ENCODE measurements at regions not wholly inside any gene's neighbourhood (a gene's known extent, or its start where the extent isn't known, plus 50 kb on each side); places are given as distances from the start of the nearest gene placed in this dataset.
"Not testable (repeated sequence)": the region's sequence is repeated elsewhere in the genome, so short reads cannot be mapped to it uniquely, and the experiment has no call there.

DNA sequence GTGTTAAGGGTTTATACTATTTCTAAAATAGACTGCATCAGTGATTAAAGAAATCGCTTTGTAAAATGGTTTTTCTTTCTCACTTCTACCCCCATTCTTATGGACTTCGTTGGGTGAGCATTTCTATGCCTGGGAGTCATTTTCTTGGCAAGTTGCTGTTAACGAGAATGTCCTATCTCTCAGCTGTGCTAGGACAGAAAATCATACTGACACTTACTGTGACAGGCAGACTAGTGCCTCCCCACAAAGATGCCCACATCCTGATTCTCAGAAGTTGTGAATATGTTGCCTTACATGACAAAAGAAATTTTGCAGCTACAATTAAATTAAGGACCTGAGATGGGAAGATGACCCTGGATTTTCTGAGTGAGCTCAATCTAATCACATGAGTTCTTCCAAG, 65.1 kb upstream of the NMUR2 start:
- TF ChIP-seq POLR2A (IDR thresholded peaks at IDR 0.05): no peak
- TF ChIP-seq, protein P1, sequence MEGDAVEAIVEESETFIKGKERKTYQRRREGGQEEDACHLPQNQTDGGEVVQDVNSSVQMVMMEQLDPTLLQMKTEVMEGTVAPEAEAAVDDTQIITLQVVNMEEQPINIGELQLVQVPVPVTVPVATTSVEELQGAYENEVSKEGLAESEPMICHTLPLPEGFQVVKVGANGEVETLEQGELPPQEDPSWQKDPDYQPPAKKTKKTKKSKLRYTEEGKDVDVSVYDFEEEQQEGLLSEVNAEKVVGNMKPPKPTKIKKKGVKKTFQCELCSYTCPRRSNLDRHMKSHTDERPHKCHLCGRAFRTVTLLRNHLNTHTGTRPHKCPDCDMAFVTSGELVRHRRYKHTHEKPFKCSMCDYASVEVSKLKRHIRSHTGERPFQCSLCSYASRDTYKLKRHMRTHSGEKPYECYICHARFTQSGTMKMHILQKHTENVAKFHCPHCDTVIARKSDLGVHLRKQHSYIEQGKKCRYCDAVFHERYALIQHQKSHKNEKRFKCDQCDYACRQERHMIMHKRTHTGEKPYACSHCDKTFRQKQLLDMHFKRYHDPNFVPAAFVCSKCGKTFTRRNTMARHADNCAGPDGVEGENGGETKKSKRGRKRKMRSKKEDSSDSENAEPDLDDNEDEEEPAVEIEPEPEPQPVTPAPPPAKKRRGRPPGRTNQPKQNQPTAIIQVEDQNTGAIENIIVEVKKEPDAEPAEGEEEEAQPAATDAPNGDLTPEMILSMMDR (IDR thresholded peaks at IDR 0.05): no peak
- Histone ChIP-seq H3K36me3 (no peaks in the 10 kb centered on the region), H3K4me3 (no peak overlapping the region), H3K4me1 (no peaks in the 10 kb centered on the region), H3K27ac (no peak overlapping the region), H3K27me3 (no peaks in the 10 kb centered on the region), H3K9me3 (no peaks in the 10 kb centered on the region)
- no peak for DNase-seq

DNA sequence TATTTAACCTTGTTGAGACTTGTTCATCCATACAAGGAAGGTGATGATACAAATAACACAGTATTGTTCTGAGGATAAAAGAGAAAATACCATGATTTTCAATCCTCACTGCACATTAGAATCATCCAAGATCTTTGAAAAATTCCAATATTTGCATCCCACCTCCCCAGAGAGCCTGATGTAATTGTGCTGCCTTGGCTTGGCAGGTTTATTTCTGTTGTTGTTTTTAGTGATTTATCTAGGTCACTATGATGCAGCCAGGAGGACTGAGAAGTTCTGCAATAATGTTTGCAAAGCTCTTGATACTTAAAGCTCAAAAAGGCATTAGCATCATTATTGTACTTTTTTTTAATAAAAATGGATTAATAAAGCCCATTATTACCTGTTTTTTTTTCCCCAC, 67.0 kb upstream of the NMUR2 start:
- H3K27ac ChIP-seq: no peak overlapping the region
- H3K4me3 ChIP-seq: no peak overlapping the region
- DNase-seq: no peak
- no peaks in the 10 kb centered on the region for H3K36me3 ChIP-seq
- TF ChIP-seq, protein P1 (IDR thresholded peaks at IDR 0.05): no peak
- TF ChIP-seq POLR2A (IDR thresholded peaks at IDR 0.05): no peak
- no peaks in the 10 kb centered on the region for H3K9me3 ChIP-seq
- H3K27me3 ChIP-seq: no peaks in the 10 kb centered on the region
- H3K4me1 ChIP-seq: no peaks in the 10 kb centered on the region

DNA sequence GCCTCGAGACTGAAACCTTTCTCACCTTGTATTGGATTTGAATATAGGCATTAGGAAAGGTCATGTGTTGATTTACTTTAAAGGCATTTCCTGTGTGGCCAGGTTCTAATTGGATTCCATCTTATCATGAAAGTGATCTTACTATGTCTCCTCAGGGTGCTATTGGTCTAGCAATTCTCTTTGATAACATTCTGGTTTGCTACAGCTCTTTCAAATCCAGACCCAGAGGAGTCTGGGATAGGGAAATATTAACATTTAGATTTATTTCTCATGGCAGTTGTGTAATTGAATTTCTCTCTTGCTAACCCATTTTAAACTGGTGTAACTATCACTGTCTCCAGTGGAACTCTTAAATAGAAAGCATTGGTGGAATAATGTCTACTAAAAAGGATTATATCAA, 69.9 kb upstream of the NMUR2 start:
- no peaks in the 10 kb centered on the region for H3K4me1 ChIP-seq
- no peaks in the 10 kb centered on the region for H3K27me3 ChIP-seq
- DNase-seq: no peak
- H3K4me3 ChIP-seq: no peak overlapping the region
- no peaks in the 10 kb centered on the region for H3K36me3 ChIP-seq
- H3K27ac ChIP-seq: no peak overlapping the region
- H3K9me3 ChIP-seq: no peaks in the 10 kb centered on the region
- TF ChIP-seq, protein P1 (IDR thresholded peaks at IDR 0.05): no peak
- TF ChIP-seq POLR2A (IDR thresholded peaks at IDR 0.05): no peak

DNA sequence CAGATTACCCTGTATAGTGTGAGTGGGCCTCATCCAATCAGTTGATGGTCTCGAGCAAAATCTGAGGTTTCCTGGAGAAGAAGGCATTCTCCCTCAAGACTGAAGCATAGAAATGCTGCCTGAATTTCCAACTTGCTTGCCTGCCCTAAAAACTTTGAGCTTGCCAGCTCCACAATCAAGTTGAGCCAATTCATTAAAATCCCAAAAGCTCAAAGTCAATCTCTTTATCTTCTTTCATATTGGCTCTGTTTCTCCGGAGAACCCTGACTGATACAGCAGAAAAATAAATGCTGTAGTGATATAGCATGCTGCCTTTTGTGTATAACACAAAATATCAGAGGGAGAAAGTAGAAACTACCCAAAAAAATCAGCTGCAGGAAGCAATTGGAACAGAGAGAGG, 72.5 kb upstream of the NMUR2 start:
- Histone ChIP-seq H3K36me3 (no peaks in the 10 kb centered on the region), H3K27me3 (no peaks in the 10 kb centered on the region), H3K4me1 (no peaks in the 10 kb centered on the region), H3K4me3 (no peak overlapping the region), H3K9me3 (no peaks in the 10 kb centered on the region), H3K27ac (no peak overlapping the region)
- TF ChIP-seq, protein P1 (IDR thresholded peaks at IDR 0.05): no peak
- TF ChIP-seq POLR2A (IDR thresholded peaks at IDR 0.05): no peak
- DNase-seq: no peak

DNA sequence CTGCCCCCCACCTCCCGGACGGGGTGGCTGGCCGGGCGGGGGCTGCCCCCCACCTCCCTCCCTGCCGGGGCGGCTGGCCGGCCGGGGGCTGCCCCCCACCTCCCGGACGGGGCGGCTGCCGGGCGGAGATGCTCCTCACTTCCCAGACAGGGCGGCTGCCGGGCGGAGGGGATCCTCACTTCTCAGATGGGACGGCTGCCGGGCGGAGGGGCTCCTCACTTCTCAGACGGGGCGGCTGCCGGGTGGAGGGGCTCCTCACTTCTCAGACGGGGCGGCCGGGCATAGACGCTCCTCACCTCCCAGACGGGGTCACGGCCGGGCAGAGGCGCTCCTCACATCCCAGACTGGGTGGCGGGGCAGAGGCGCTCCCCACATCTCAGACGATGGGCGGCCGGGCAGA, 74.8 kb upstream of the NMUR2 start:
- not testable (repeated sequence) for DNase-seq, H3K27me3 ChIP-seq, H3K27ac ChIP-seq, H3K9me3 ChIP-seq, H3K36me3 ChIP-seq, H3K4me1 ChIP-seq, H3K4me3 ChIP-seq

DNA sequence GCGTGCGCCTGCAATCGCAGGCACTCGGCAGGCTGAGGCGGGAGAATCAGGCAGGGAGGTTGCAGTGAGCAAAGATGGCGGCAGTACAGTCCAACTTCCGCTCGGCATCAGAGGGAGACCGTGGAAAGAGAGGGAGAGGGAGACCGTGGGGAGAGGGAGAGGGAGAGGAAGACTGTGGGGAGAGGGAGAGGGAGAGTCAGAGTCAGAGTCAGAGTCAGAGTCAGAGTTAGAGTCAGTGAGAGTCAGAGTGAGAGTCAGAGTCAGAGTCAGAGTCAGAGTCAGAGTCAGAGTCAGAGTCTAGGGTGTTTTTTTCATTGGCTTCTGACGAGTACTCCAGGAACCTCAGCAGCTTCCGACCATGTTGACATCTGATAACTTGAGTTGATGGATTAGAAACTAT, 75.6 kb upstream of the NMUR2 start:
- not testable (repeated sequence) for H3K27ac ChIP-seq

DNA sequence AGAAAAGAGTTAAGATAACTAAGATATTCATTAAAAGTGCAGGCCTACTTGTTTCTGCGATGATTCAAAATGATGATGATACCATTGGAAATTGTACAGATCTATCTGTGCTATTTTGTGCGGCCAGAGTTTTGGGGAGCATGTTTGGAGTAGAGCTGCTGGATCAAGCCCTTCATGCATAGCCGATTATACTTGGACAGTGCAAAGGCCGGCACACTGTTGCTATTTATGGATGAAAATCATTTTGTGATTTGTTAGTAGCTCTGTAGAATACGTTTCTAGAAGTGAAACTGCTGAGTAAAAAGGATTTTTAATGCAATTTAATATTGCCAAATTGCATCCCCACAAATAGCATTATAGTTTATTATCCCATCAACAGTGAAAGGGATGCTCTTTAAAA, 82.1 kb upstream of the NMUR2 start:
- H3K4me1 ChIP-seq: no peaks in the 10 kb centered on the region
- H3K9me3 ChIP-seq: no peaks in the 10 kb centered on the region
- TF ChIP-seq, protein P1 (IDR thresholded peaks at IDR 0.05): no peak
- TF ChIP-seq POLR2A (IDR thresholded peaks at IDR 0.05): no peak
- H3K4me3 ChIP-seq: no peak overlapping the region
- no peak for DNase-seq
- no peak overlapping the region for H3K27ac ChIP-seq
- H3K27me3 ChIP-seq: no peaks in the 10 kb centered on the region
- H3K36me3 ChIP-seq: no peaks in the 10 kb centered on the region

More for the DNA sequence above, 75.6 kb upstream of the NMUR2 start:
- DNase-seq, H3K4me1 ChIP-seq, H3K27me3 ChIP-seq, H3K9me3 ChIP-seq, H3K36me3 ChIP-seq: not testable (repeated sequence)
- peak overlapping the region in 1 of 4 donors; percentile 24 for H3K4me3 ChIP-seq

All from Peyer's patch (tissue), 4 donors.